HFF-Myc (cell line): ENCODE measurements at regions not wholly inside any gene's neighbourhood (a gene's known extent, or its start where the extent isn't known, plus 50 kb on each side); places are given as distances from the start of the nearest gene placed in this dataset.

Experiments
- DNase-seq: peaks from one replicate; pipeline ENCODE4 v3.0.0-alpha.2; 2011; ENCODE audit warnings: low read depth; ENCODE audit errors: extremely low read depth
- H3K4me3 ChIP-seq: replicated peaks from 2 replicates; pipeline ENCODE4 v1.5.1; 2011; ENCODE audit warnings: low read depth, mild to moderate bottlenecking, control low read depth, low read length
- TF ChIP-seq, protein P1 (sequence below): IDR thresholded peaks from 2 replicates; pipeline ENCODE4 v1.5.1; 2012; ENCODE audit warnings: mild to moderate bottlenecking, low read depth, low read length, control low read depth; ENCODE audit errors: missing control alignments

DNA sequence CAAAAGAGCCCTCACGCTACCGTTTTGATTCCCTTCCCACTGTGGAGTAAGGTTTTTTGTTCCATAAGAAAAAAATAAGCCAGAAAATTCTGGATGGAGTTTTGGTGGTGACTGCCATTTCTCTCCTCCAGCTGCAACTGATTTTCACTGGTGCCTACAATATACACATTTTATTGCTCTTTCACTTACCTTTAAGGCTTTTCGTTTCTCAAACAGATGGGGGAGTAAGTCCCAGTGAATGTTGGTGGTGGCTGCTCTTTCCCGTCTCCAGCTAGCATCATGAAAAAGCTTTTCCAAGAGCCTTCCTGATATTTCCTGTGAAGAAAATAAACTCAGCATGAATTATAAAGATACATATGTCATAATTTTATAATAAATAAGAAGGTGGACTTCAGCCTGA is 932.5 kb upstream of the PIK3C3 start:
- TF ChIP-seq, protein P1, sequence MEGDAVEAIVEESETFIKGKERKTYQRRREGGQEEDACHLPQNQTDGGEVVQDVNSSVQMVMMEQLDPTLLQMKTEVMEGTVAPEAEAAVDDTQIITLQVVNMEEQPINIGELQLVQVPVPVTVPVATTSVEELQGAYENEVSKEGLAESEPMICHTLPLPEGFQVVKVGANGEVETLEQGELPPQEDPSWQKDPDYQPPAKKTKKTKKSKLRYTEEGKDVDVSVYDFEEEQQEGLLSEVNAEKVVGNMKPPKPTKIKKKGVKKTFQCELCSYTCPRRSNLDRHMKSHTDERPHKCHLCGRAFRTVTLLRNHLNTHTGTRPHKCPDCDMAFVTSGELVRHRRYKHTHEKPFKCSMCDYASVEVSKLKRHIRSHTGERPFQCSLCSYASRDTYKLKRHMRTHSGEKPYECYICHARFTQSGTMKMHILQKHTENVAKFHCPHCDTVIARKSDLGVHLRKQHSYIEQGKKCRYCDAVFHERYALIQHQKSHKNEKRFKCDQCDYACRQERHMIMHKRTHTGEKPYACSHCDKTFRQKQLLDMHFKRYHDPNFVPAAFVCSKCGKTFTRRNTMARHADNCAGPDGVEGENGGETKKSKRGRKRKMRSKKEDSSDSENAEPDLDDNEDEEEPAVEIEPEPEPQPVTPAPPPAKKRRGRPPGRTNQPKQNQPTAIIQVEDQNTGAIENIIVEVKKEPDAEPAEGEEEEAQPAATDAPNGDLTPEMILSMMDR, result no peak
- DNase-seq, result no peak
- H3K4me3 ChIP-seq, result no peak overlapping the region

DNA sequence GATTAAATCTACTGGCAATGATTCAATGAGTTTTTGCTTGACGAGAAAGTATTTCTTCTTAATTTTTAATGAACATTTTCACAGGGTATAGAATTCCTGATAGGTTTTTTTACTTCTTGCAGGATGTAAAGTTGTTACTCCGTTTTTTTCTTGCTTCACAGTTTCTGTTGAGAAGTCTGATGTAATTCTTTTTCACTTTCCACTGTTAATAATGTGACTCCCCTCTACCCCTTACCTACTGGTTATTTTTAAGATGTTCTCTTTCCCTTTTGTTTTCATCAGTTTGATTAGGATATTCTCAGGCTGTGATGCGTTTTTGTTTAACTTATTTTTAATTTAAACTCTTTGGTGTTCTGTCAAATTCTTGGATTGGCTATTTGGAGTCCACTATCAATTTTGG is 933.9 kb upstream of the PIK3C3 start:
- TF ChIP-seq, protein P1, result no peak
- H3K4me3 ChIP-seq, result no peak overlapping the region
- no peak for DNase-seq

DNA sequence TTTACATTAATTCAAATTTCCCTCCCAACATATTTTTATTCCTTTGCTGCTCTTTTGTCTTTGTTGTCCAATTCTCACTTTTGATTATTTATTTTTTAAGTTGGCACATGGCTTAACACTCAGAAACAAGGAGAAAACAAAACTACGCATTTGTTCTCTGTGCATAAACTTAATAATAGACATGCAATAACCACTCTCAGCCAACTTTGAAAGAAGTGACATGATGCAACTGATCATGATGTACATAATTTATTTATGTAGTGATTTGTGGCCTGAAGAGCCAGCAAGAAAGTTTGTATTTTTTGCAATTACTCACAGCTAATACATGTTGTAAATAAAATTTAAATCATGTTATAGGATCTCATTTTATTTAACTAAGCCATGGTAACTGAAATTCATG is 942.8 kb upstream of the PIK3C3 start:
- no peak for DNase-seq
- TF ChIP-seq, protein P1, result no peak
- H3K4me3 ChIP-seq, result no peak overlapping the region

DNA sequence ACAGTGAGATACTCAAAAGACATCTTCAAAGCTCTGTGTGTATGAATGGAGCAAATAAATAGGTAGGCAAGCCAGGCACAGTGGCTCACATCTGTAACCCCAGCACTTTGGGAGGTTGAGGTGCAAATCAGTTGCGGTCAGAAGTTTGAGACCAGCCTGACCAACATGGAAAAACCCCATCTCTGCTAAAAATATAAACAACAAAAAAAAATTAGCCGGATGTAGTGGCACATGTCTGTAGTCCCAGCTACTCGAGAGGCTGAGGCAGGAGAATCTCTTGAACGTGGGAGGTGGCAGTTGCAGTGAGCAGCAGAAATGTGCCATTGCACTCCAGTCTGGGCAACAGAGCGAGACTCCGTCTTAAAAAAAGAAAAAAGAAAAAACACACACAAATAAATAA is 945.1 kb upstream of the PIK3C3 start:
- no peak overlapping the region for H3K4me3 ChIP-seq
- TF ChIP-seq, protein P1, result no peak
- DNase-seq, result no peak

DNA sequence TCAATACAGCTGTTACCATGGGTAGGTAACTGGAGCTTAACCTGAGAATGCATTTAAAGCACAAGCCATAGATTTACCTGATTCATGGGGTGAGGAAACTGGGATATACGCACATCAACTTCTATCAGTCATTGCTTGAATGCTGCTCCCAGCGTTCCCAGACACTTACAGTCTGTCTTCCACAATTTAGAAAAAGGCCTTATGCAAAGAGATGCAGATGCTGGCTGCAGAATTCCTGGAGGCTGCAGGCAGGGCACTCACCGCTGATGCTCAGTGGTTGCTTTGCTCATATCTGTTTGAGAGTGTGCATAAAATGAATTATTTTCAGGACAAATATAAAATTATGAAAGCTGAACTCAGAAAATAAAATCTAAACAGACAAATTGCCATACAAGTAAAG is 950.7 kb upstream of the PIK3C3 start:
- no peak for DNase-seq
- TF ChIP-seq, protein P1, result no peak
- H3K4me3 ChIP-seq, result no peak overlapping the region

DNA sequence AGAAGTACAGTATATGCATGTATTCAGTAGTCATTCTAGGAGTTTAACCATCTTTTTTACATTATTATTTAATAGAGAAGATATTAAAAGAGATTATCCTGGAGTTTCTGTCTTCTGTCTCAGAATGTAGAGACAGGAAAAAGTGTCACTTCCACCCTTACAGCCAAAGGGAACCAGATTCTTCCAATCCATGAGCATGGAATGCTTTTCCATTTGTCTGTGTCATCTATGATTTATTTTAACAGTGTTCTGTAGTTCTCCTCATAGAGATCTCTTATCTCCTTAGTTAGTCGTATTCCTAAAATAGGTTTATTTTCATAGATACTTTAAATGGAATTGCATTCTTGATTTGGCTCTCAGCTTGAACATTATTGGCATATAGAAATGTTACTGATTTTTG is 959.5 kb upstream of the PIK3C3 start:
- DNase-seq, result no peak

DNA sequence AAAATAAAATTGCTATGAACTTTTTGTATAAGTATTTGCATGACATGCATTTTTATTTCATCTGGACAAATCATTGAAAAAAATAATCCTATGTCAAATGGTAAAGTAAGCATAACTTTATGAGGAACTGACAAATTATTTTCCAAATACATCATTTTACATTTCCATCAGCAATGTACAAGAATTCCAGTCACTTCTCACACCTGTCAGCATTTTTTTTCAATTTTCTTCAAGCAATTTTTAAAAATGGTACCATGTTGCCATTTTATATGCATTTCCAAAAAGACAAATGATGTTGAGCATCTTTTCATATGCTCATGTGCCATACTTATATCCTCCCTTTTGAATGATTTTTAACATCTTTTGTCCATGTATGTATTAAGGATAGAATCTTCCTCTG is 961.7 kb upstream of the PIK3C3 start:
- H3K4me3 ChIP-seq, result no peak overlapping the region
- TF ChIP-seq, protein P1, result no peak
- no peak for DNase-seq

More for the DNA sequence above, 959.5 kb upstream of the PIK3C3 start:
- TF ChIP-seq, protein P1, result no peak
- no peak overlapping the region for H3K4me3 ChIP-seq
